MM.1S (cell line): ENCODE measurements at regions not wholly inside any gene's neighbourhood (a gene's known extent, or its start where the extent isn't known, plus 50 kb on each side); places are given as distances from the start of the nearest gene placed in this dataset.

ENCODE experiments used
- EZH2phosphoT487 ChIP-seq: fragments of 300-600 bp; sonication (generic); IDR thresholded peaks from 2 replicates; pipeline ENCODE4 v1.6.1; 2018; ENCODE audit warnings: antibody characterized with exemption, low read length
- TF ChIP-seq, protein P1 (sequence below): fragments of 300-600 bp; sonication (generic); IDR thresholded peaks from 2 replicates; pipeline ENCODE4 v1.5.1; 2016; ENCODE audit warnings: antibody characterized with exemption, low read length, mixed read lengths

DNA sequence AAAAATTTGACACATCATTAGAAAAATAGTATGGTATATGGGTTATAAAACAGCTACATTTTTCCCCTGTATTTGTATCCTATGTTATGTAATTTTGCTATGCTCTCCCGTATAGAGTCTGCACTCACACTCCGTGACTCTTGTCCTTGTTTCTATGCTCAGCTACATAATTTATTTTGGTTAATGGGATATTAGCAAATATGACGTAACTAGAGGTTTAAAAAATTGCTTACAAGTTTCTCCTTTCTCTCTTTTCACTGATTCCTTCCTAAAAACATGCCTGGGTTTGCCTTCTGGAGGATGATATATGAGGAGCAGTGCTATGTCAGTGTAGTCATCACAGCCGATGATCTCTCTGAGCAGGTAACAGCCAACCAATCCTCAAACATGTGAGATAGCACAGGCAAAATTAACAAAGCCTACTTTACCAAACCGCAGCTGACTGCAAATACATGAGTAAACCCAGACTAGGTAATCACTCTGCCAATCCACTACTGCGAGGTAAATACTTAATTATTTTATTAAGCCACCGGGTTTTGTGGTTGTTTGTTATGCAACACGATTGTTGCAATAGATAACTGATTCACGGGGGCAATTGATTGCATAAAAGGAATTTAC, 126.9 kb downstream of the KIF2B start:
- no peak for TF ChIP-seq EZH2phosphoT487
- TF ChIP-seq, protein P1, sequence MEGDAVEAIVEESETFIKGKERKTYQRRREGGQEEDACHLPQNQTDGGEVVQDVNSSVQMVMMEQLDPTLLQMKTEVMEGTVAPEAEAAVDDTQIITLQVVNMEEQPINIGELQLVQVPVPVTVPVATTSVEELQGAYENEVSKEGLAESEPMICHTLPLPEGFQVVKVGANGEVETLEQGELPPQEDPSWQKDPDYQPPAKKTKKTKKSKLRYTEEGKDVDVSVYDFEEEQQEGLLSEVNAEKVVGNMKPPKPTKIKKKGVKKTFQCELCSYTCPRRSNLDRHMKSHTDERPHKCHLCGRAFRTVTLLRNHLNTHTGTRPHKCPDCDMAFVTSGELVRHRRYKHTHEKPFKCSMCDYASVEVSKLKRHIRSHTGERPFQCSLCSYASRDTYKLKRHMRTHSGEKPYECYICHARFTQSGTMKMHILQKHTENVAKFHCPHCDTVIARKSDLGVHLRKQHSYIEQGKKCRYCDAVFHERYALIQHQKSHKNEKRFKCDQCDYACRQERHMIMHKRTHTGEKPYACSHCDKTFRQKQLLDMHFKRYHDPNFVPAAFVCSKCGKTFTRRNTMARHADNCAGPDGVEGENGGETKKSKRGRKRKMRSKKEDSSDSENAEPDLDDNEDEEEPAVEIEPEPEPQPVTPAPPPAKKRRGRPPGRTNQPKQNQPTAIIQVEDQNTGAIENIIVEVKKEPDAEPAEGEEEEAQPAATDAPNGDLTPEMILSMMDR = no peak
